ENCODE measurements at regions not wholly inside any gene's neighbourhood (a gene's known extent, or its start where the extent isn't known, plus 50 kb on each side); places are given as distances from the start of the nearest gene placed in this dataset.

- POLR2A ChIA-PET (ENCODE audit: partially characterized antibody): no interaction called here
- Histone ChIP-seq H3K23me2 (ENCODE audit: low read depth, low read length) (no peaks in the 10 kb centered on the region), H2AK5ac (ENCODE audit: low read depth, low read length) (no peak overlapping the region), H4K20me1 (replicated peaks in 1 of 2; ENCODE audit: control insufficient read depth in 1 of 2, insufficient read depth in 2 of 2, low read length in 2 of 2) (no peaks in the 10 kb centered on the region), H4K8ac (ENCODE audit: extremely low read depth, insufficient read depth, low read length) (no peak overlapping the region), H3K4me3 (ENCODE audit: extremely low read depth in 1 of 4, insufficient read depth in 2 of 4, low read depth in 3 of 4, low read length in 4 of 4) (no peak overlapping the region), H3K56ac (replicated peaks; ENCODE audit: insufficient read length, low read depth, low read length) (no peak overlapping the region), H3K4me1 (replicated peaks in 1 of 4; ENCODE audit: control insufficient read depth in 3 of 4, insufficient read depth in 4 of 4, low read length in 3 of 4) (no peaks in the 10 kb centered on the region), H4K91ac (replicated peaks; ENCODE audit: insufficient read length, low read length) (no peak overlapping the region), H3K23ac (ENCODE audit: insufficient read length) (no peak overlapping the region), H2BK12ac (ENCODE audit: low read depth, low read length) (no peak overlapping the region), H3K9ac (replicated peaks in 1 of 4; ENCODE audit: extremely low read depth in 1 of 4, low read depth in 3 of 4, low read length in 3 of 4) (no peak overlapping the region), H3K36me3 (ENCODE audit: control insufficient read depth in 2 of 4, insufficient read depth in 4 of 4, low read length in 3 of 4) (no peaks in the 10 kb centered on the region), H2BK120ac (replicated peaks; ENCODE audit: low read depth, low read length) (no peak overlapping the region), H3K14ac (ENCODE audit: insufficient read length) (no peak overlapping the region), H3K79me1 (ENCODE audit: low read depth, low read length) (no peaks in the 10 kb centered on the region), H4K5ac (ENCODE audit: insufficient read length, low read depth, low read length) (no peak overlapping the region), H3K79me2 (ENCODE audit: control insufficient read depth in 1 of 2, insufficient read depth in 2 of 2, low read length in 2 of 2) (no peaks in the 10 kb centered on the region), H2BK15ac (ENCODE audit: low read length) (no peak overlapping the region), H3K9me3 (ENCODE audit: insufficient read depth in 2 of 2, low read depth in 1 of 2, low read length in 1 of 2) (no peaks in the 10 kb centered on the region), H2BK5ac (ENCODE audit: low read depth, low read length) (no peak overlapping the region), H3K4ac (replicated peaks; ENCODE audit: insufficient read length, low read depth, low read length) (no peak overlapping the region), H3K18ac (ENCODE audit: extremely low read depth, low read length) (no peak overlapping the region), H3K27me3 (replicated peaks in 1 of 4; ENCODE audit: control insufficient read depth in 3 of 4, extremely low read depth in 1 of 4, insufficient read depth in 3 of 4, low read length in 3 of 4) (no peaks in the 10 kb centered on the region), H3K27ac (ENCODE audit: low read depth, low read length) (no peak overlapping the region), H2BK20ac (ENCODE audit: low read length) (no peak overlapping the region), H2AFZ (ENCODE audit: low read length) (no peak overlapping the region), H3K4me2 (ENCODE audit: insufficient read depth in 1 of 2, low read depth in 2 of 2, low read length in 2 of 2) (no peak overlapping the region)
- WGBS, 2 experiments (ENCODE audit: extremely low coverage in 1 of 2, insufficient coverage in 1 of 2, insufficient read length in 1 of 2, insufficient replicate concordance in 2 of 2, low coverage in 1 of 2, low lambda C conversion rate in 2 of 2, missing lambda C conversion rate in 1 of 2): 100% methylated on average over 1 of the region's 1 CpG; no CpG with 5 or more reads in 1 of the 2 experiments
- DNase-seq (ENCODE audit: low read depth in 1 of 2, low spot score in 2 of 2) (no peak), FAIRE-seq (no peak)
- CTCF ChIA-PET (ENCODE audit: partially characterized antibody): no interaction called here
- no peak for TF ChIP-seq PHF8 (conservative IDR thresholded peaks at IDR 0.05; ENCODE audit: low read depth, low read length)
Observed at GRCh38 chr3:117490716-117491115, 781.1 kb downstream of the TUSC7 start.
